HG03064 (cell line): ENCODE measurements at regions not wholly inside any gene's neighbourhood (a gene's known extent, or its start where the extent isn't known, plus 50 kb on each side); places are given as distances from the start of the nearest gene placed in this dataset.
"Not testable (repeated sequence)": the region's sequence is repeated elsewhere in the genome, so short reads cannot be mapped to it uniquely, and the experiment has no call there.

Experiments
- ATAC-seq: cut with Tn5 transposase; IDR thresholded peaks from one replicate; pipeline ENCODE4 v1.9.1; 2021; ENCODE audit warnings: low read depth; ENCODE audit not compliant: unreplicated experiment

GRCh38 chr6:94270091-94270948 is 851.0 kb upstream of the EPHA7 start:
- no peak for ATAC-seq

GRCh38 chr6:94269256-94269655 is 849.9 kb upstream of the EPHA7 start:
- ATAC-seq = no peak

GRCh38 chr6:94260765-94261164 is 841.4 kb upstream of the EPHA7 start:
- ATAC-seq = no peak

GRCh38 chr6:94254689-94255088 is 835.3 kb upstream of the EPHA7 start:
- ATAC-seq = no peak

GRCh38 chr6:94251878-94252277 is 832.5 kb upstream of the EPHA7 start:
- ATAC-seq = no peak

GRCh38 chr6:94245395-94245794 is 826.0 kb upstream of the EPHA7 start:
- no peak for ATAC-seq

GRCh38 chr6:94238868-94239267 is 819.5 kb upstream of the EPHA7 start:
- no peak for ATAC-seq

GRCh38 chr6:94227741-94228140 is 808.4 kb upstream of the EPHA7 start:
- no peak for ATAC-seq

GRCh38 chr6:94217836-94218235 is 798.5 kb upstream of the EPHA7 start:
- no peak for ATAC-seq

- no peak for ATAC-seq
These were observed 796.2 kb upstream of the EPHA7 start for GRCh38 chr6:94215552-94215951.

- no peak for ATAC-seq
These were observed 793.9 kb upstream of the EPHA7 start for GRCh38 chr6:94213226-94213625.

GRCh38 chr6:94196891-94197290 is 777.5 kb upstream of the EPHA7 start:
- ATAC-seq = no peak

GRCh38 chr6:94190030-94190429 is 770.7 kb upstream of the EPHA7 start:
- ATAC-seq = no peak

GRCh38 chr6:94184666-94185464 is 765.5 kb upstream of the EPHA7 start:
- ATAC-seq = no peak

GRCh38 chr6:94177429-94177828 is 758.1 kb upstream of the EPHA7 start:
- no peak for ATAC-seq

- no peak for ATAC-seq
These were observed 756.1 kb upstream of the EPHA7 start for GRCh38 chr6:94175465-94175864.

GRCh38 chr6:94163877-94164276 is 744.5 kb upstream of the EPHA7 start:
- ATAC-seq = no peak

- ATAC-seq = no peak
These were observed 731.5 kb upstream of the EPHA7 start for GRCh38 chr6:94150886-94151285.

- ATAC-seq = no peak
These were observed 725.4 kb upstream of the EPHA7 start for GRCh38 chr6:94144807-94145206.

GRCh38 chr6:94137178-94137577 is 717.8 kb upstream of the EPHA7 start:
- not testable (repeated sequence) for ATAC-seq

GRCh38 chr6:94133106-94133505 is 713.7 kb upstream of the EPHA7 start:
- no peak for ATAC-seq

GRCh38 chr6:94131271-94131670 is 711.9 kb upstream of the EPHA7 start:
- no peak for ATAC-seq
